HEK293 (cell line): ENCODE measurements at regions not wholly inside any gene's neighbourhood (a gene's known extent, or its start where the extent isn't known, plus 50 kb on each side); places are given as distances from the start of the nearest gene placed in this dataset.

Experiments used
- CTCF ChIA-PET: fragments of 350-600 bp; formaldehyde crosslinking; extraction: SDS; loops from one replicate; lab custom pipeline; 2021; ENCODE audit warnings: antibody characterized with exemption; lab: Yijun Ruan, JAX
- POLR2A ChIA-PET: fragments of 300-600 bp; formaldehyde crosslinking; extraction: SDS; loops from one replicate; lab custom pipeline; 2020; ENCODE audit warnings: antibody characterized with exemption, inconsistent platforms; lab: Yijun Ruan, JAX
- H3K27ac ChIP-seq: fragments of 200-500 bp; sonication (Bioruptor generic); 2 replicates; pipeline ENCODE4 v1.5.1; 2014; ENCODE audit warnings: low read depth, low read length, control low read depth, inconsistent platforms; ENCODE audit errors: extremely low read depth
- H3K36me3 ChIP-seq, 2 experiments: fragments of 200-500 bp in 1 of 2; sonication (Bioruptor generic) in 1 of 2; 1 replicate in 1 of 2; 2 replicates in 1 of 2; pipeline ENCODE4 v1.5.1; 2014 to 2017; ENCODE audit warnings: inconsistent platforms in 2 of 2, low read length in 2 of 2; ENCODE audit not compliant: control insufficient read depth in 2 of 2, insufficient read depth in 1 of 2
- H3K4me1 ChIP-seq: fragments of 200-500 bp; sonication (Bioruptor generic); 2 replicates; pipeline ENCODE4 v1.5.1; 2014; ENCODE audit warnings: mild to moderate bottlenecking, low read length, inconsistent platforms; ENCODE audit not compliant: control insufficient read depth, insufficient read depth
- H3K4me3 ChIP-seq: 2 replicates; pipeline ENCODE4 v1.5.1; 2011; ENCODE audit warnings: low read depth, mild to moderate bottlenecking, control low read depth, low read length, moderate library complexity
- H3K9me3 ChIP-seq: fragments of 200-500 bp; sonication (Bioruptor generic); 2 replicates; pipeline ENCODE4 v1.5.1; 2014; ENCODE audit warnings: low read depth, low read length, inconsistent platforms; ENCODE audit not compliant: control insufficient read depth, insufficient read depth
- AEBP2 ChIP-seq: fragments of 450-650 bp; formaldehyde crosslinking; IDR thresholded peaks from 2 replicates; pipeline ENCODE4 v1.5.1; 2016; ENCODE audit warnings: missing biosample characterization, missing genetic modification characterization, borderline replicate concordance
- ATF2 ChIP-seq: fragments of 450-650 bp; formaldehyde crosslinking; IDR thresholded peaks from 2 replicates; pipeline ENCODE4 v1.5.1; 2016; ENCODE audit warnings: missing biosample characterization, missing genetic modification characterization, low read depth
- CTCF ChIP-seq: fragments of 450-650 bp; formaldehyde crosslinking; IDR thresholded peaks from 2 replicates; pipeline ENCODE4 v1.5.1; 2016; ENCODE audit warnings: missing biosample characterization, missing genetic modification characterization
- EGR2 ChIP-seq: fragments of 450-650 bp; formaldehyde crosslinking; IDR thresholded peaks from 2 replicates; pipeline ENCODE4 v1.5.1; 2016; ENCODE audit warnings: low read depth, missing biosample characterization, missing genetic modification characterization
- MYNN ChIP-seq: fragments of 450-650 bp; formaldehyde crosslinking; IDR thresholded peaks from 2 replicates; pipeline ENCODE4 v1.5.1; 2016; ENCODE audit warnings: missing biosample characterization, missing genetic modification characterization, borderline replicate concordance
- RBAK ChIP-seq: fragments of 450-650 bp; formaldehyde crosslinking; IDR thresholded peaks from 2 replicates; pipeline ENCODE4 v1.5.1; 2016; ENCODE audit warnings: missing biosample characterization, missing genetic modification characterization
- ZBTB17 ChIP-seq: fragments of 450-650 bp; formaldehyde crosslinking; IDR thresholded peaks from 2 replicates; pipeline ENCODE4 v1.5.1; 2016; ENCODE audit warnings: missing biosample characterization, missing genetic modification characterization
- ZBTB8A ChIP-seq: fragments of 450-650 bp; formaldehyde crosslinking; IDR thresholded peaks from 2 replicates; pipeline ENCODE4 v1.5.1; 2016; ENCODE audit warnings: missing biosample characterization, missing genetic modification characterization
- ZFHX2 ChIP-seq: fragments of 450-650 bp; formaldehyde crosslinking; conservative IDR thresholded peaks from 2 replicates; pipeline ENCODE4 v1.5.1; 2016; ENCODE audit warnings: missing biosample characterization, missing genetic modification characterization
- ZFP69B ChIP-seq: fragments of 450-650 bp; formaldehyde crosslinking; IDR thresholded peaks from 2 replicates; pipeline ENCODE4 v1.5.1; 2016; ENCODE audit warnings: missing biosample characterization, missing genetic modification characterization
- ZNF133 ChIP-seq: fragments of 450-650 bp; formaldehyde crosslinking; IDR thresholded peaks from 2 replicates; pipeline ENCODE4 v1.5.1; 2016; ENCODE audit warnings: missing biosample characterization, missing genetic modification characterization
- ZNF138 ChIP-seq: fragments of 450-650 bp; formaldehyde crosslinking; IDR thresholded peaks from 2 replicates; pipeline ENCODE4 v1.5.1; 2016; ENCODE audit warnings: missing biosample characterization, missing genetic modification characterization, borderline replicate concordance
- ZNF248 ChIP-seq: fragments of 450-650 bp; formaldehyde crosslinking; IDR thresholded peaks from 2 replicates; pipeline ENCODE4 v1.5.1; 2017; ENCODE audit warnings: missing biosample characterization, missing genetic modification characterization
- ZNF26 ChIP-seq: fragments of 450-650 bp; formaldehyde crosslinking; IDR thresholded peaks from 2 replicates; pipeline ENCODE4 v1.5.1; 2016; ENCODE audit warnings: missing biosample characterization, missing genetic modification characterization
- ZNF354C ChIP-seq: fragments of 450-650 bp; formaldehyde crosslinking; IDR thresholded peaks from 2 replicates; pipeline ENCODE4 v1.5.1; 2016; ENCODE audit warnings: missing biosample characterization, missing genetic modification characterization, low read depth, borderline replicate concordance
- ZNF404 ChIP-seq: fragments of 450-650 bp; formaldehyde crosslinking; IDR thresholded peaks from 2 replicates; pipeline ENCODE4 v1.5.1; 2017; ENCODE audit warnings: missing biosample characterization, missing genetic modification characterization
- ZNF423 ChIP-seq: fragments of 450-650 bp; formaldehyde crosslinking; IDR thresholded peaks from 2 replicates; pipeline ENCODE4 v1.5.1; 2016; ENCODE audit warnings: missing biosample characterization, missing genetic modification characterization
- ZNF530 ChIP-seq: fragments of 450-650 bp; formaldehyde crosslinking; IDR thresholded peaks from 2 replicates; pipeline ENCODE4 v1.5.1; 2016; ENCODE audit warnings: low read depth, missing biosample characterization, missing genetic modification characterization
- ZNF670 ChIP-seq: fragments of 450-650 bp; formaldehyde crosslinking; IDR thresholded peaks from 2 replicates; pipeline ENCODE4 v1.5.1; 2016; ENCODE audit warnings: missing biosample characterization, missing genetic modification characterization, low read depth
- ZNF692 ChIP-seq: fragments of 450-650 bp; formaldehyde crosslinking; IDR thresholded peaks from 2 replicates; pipeline ENCODE4 v1.5.1; 2016; ENCODE audit warnings: missing biosample characterization, missing genetic modification characterization
- ZSCAN30 ChIP-seq: fragments of 450-650 bp; IDR thresholded peaks from 2 replicates; pipeline ENCODE4 v1.5.1; 2018; ENCODE audit warnings: missing biosample characterization, mild to moderate bottlenecking, missing genetic modification characterization, moderate library complexity

GRCh38 chr5:147052519-147052918 lies 174.0 kb upstream of the PPP2R2B start (continued):
- TF ChIP-seq EGR2: no peak
- no peak for TF ChIP-seq ZNF530 (tag by site-specific recombination)

GRCh38 chr5:147055089-147055826 lies 176.7 kb upstream of the PPP2R2B start:
- H3K27ac ChIP-seq: no peak overlapping the region
- H3K36me3 ChIP-seq: no peaks in the 10 kb centered on the region
- no peak for TF ChIP-seq ZFP69B (tag by site-specific recombination)
- no peak for TF ChIP-seq ZNF354C (tag by site-specific recombination)
- no peak for TF ChIP-seq ZNF248
- TF ChIP-seq RBAK (tag by site-specific recombination): no peak
- H3K9me3 ChIP-seq: no peaks in the 10 kb centered on the region
- POLR2A ChIA-PET: no interaction called here
- CTCF ChIA-PET: interaction anchor here (0.6 to 2.6 kb wide), 3 partner anchors 42 to 158 kb away, joined by 3 to 9 read pairs (median 4); no protein-coding TSS in a partner anchor
- H3K4me1 ChIP-seq: no peaks in the 10 kb centered on the region
- H3K4me3 ChIP-seq: no peak overlapping the region

GRCh38 chr5:147055850-147056566 lies 177.5 kb upstream of the PPP2R2B start:
- H3K4me3 ChIP-seq: no peak overlapping the region
- no peaks in the 10 kb centered on the region for H3K9me3 ChIP-seq
- H3K36me3 ChIP-seq: no peaks in the 10 kb centered on the region
- TF ChIP-seq ZNF670 (tag by site-specific recombination) (no peak), ZNF26 (no peak), ZNF138 (no peak), ZFHX2 (no peak), ZNF133 (tag by site-specific recombination) (no peak), ZSCAN30 (tag by site-specific recombination) (no peak), MYNN (tag by site-specific recombination) (no peak), ZNF692 (no peak), ZNF423 (tag by site-specific recombination) (no peak), ZBTB17 (tag by site-specific recombination) (no peak), ZNF404 (tag by site-specific recombination) (no peak), AEBP2 (tag by site-specific recombination) (no peak), ATF2 (tag by site-specific recombination) (no peak), ZBTB8A (tag by site-specific recombination) (no peak), CTCF (tag by site-specific recombination) (no peak)
- ChIA-PET CTCF (interaction anchor here (0.6 to 2.6 kb wide), 3 partner anchors 41 to 157 kb away, joined by 3 to 9 read pairs (median 4); no protein-coding TSS in a partner anchor), POLR2A (no interaction called here)
- H3K4me1 ChIP-seq: no peaks in the 10 kb centered on the region
- no peak overlapping the region for H3K27ac ChIP-seq
